ENCODE measurements at regions not wholly inside any gene's neighbourhood (a gene's known extent, or its start where the extent isn't known, plus 50 kb on each side); places are given as distances from the start of the nearest gene placed in this dataset.

- intact Hi-C loops (cut with DNase I; ENCODE audit: low total_unique reads), result no loop called here
- TF ChIP-seq CTCF (IDR thresholded peaks at IDR 0.05), result no peak
- TF ChIP-seq POLR2A (IDR thresholded peaks at IDR 0.05), result no peak
- H3K4me3 ChIP-seq (ENCODE audit: low read depth, poor library complexity, severe bottlenecking), result no peak overlapping the region
- no peak for DNase-seq (ENCODE audit: low spot score in 2 of 2)
- 68 to 74% methylated on average over 6 of the region's 6 CpGs for WGBS, 2 donors
Measured at GRCh38 chr9:14530366-14530765, 162.9 kb downstream of the ZDHHC21 start.

GRCh38 chr9:14529629-14530028 lies 163.6 kb downstream of the ZDHHC21 start:
- WGBS, 2 donors, result 74 to 79% methylated on average over 4 of the region's 4 CpGs
- no peak for DNase-seq (ENCODE audit: low spot score in 2 of 2)
- no peak overlapping the region for H3K4me3 ChIP-seq (ENCODE audit: low read depth, poor library complexity, severe bottlenecking)
- intact Hi-C loops (cut with DNase I; ENCODE audit: low total_unique reads), result no loop called here
- no peak for TF ChIP-seq POLR2A (IDR thresholded peaks at IDR 0.05)
- no peak for TF ChIP-seq CTCF (IDR thresholded peaks at IDR 0.05)

- WGBS, 2 donors, result 53 to 57% methylated on average over 3 of the region's 3 CpGs
- no peak for TF ChIP-seq POLR2A (IDR thresholded peaks at IDR 0.05)
- TF ChIP-seq CTCF (IDR thresholded peaks at IDR 0.05), result no peak
- no peak overlapping the region for H3K4me3 ChIP-seq (ENCODE audit: low read depth, poor library complexity, severe bottlenecking)
- no peak for DNase-seq (ENCODE audit: low spot score in 2 of 2)
- intact Hi-C loops (cut with DNase I; ENCODE audit: low total_unique reads), result no loop called here
Measured at GRCh38 chr9:14529054-14529453, 164.2 kb downstream of the ZDHHC21 start.

GRCh38 chr9:14526504-14526903 lies 166.7 kb downstream of the ZDHHC21 start:
- H3K4me3 ChIP-seq (ENCODE audit: low read depth, poor library complexity, severe bottlenecking), result no peak overlapping the region
- WGBS, 2 donors, result 59 to 63% methylated on average over 4 of the region's 4 CpGs
- intact Hi-C loops (cut with DNase I; ENCODE audit: low total_unique reads), result no loop called here
- TF ChIP-seq CTCF (IDR thresholded peaks at IDR 0.05) (no peak), POLR2A (IDR thresholded peaks at IDR 0.05) (no peak)
- no peak for DNase-seq (ENCODE audit: low spot score in 2 of 2)

GRCh38 chr9:14525856-14526255 lies 167.4 kb downstream of the ZDHHC21 start:
- no peak for TF ChIP-seq POLR2A (IDR thresholded peaks at IDR 0.05)
- no peak for TF ChIP-seq CTCF (IDR thresholded peaks at IDR 0.05)
- no peak for DNase-seq (ENCODE audit: low spot score in 2 of 2)
- no peak overlapping the region for H3K4me3 ChIP-seq (ENCODE audit: low read depth, poor library complexity, severe bottlenecking)
- WGBS, 2 donors, result 88 to 93% methylated on average over 6 of the region's 6 CpGs
- intact Hi-C loops (cut with DNase I; ENCODE audit: low total_unique reads), result no loop called here

GRCh38 chr9:14524873-14525515 lies 168.2 kb downstream of the ZDHHC21 start:
- no peak for TF ChIP-seq POLR2A (IDR thresholded peaks at IDR 0.05)
- intact Hi-C loops (cut with DNase I; ENCODE audit: low total_unique reads), result no loop called here
- WGBS, 2 donors, result 89 to 91% methylated on average over 8 of the region's 8 CpGs
- H3K4me3 ChIP-seq (ENCODE audit: low read depth, poor library complexity, severe bottlenecking), result no peak overlapping the region
- DNase-seq (ENCODE audit: low spot score in 2 of 2), result no peak

Measured in lower leg skin (tissue), 4 donors.